ENCODE measurements at regions not wholly inside any gene's neighbourhood (a gene's known extent, or its start where the extent isn't known, plus 50 kb on each side); places are given as distances from the start of the nearest gene placed in this dataset.
"Not testable (repeated sequence)": the region's sequence is repeated elsewhere in the genome, so short reads cannot be mapped to it uniquely, and the experiment has no call there.

DNA sequence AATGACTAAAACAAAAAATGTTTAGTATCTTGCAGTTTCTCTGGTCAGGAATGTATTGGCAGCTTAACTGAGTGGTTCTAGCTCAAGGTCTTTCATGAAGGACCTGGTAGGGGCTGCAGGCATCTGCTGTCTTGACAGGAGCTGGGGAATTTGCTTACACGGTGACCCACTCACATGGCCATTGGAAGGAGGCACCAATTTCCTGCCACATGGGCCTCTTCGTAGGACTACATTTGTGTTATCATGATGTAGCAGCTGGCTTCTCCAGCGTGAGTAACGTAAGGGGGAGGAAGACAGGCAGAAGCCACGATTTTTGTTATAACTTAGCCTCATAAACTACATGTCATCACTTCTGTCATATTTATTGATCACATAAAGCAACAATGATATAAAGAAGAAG is 376.3 kb downstream of the AMY1C start:
- no peaks in the 10 kb centered on the region for H3K36me3 ChIP-seq
- TF ChIP-seq, protein P1, sequence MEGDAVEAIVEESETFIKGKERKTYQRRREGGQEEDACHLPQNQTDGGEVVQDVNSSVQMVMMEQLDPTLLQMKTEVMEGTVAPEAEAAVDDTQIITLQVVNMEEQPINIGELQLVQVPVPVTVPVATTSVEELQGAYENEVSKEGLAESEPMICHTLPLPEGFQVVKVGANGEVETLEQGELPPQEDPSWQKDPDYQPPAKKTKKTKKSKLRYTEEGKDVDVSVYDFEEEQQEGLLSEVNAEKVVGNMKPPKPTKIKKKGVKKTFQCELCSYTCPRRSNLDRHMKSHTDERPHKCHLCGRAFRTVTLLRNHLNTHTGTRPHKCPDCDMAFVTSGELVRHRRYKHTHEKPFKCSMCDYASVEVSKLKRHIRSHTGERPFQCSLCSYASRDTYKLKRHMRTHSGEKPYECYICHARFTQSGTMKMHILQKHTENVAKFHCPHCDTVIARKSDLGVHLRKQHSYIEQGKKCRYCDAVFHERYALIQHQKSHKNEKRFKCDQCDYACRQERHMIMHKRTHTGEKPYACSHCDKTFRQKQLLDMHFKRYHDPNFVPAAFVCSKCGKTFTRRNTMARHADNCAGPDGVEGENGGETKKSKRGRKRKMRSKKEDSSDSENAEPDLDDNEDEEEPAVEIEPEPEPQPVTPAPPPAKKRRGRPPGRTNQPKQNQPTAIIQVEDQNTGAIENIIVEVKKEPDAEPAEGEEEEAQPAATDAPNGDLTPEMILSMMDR (IDR thresholded peaks at IDR 0.05), result no peak

DNA sequence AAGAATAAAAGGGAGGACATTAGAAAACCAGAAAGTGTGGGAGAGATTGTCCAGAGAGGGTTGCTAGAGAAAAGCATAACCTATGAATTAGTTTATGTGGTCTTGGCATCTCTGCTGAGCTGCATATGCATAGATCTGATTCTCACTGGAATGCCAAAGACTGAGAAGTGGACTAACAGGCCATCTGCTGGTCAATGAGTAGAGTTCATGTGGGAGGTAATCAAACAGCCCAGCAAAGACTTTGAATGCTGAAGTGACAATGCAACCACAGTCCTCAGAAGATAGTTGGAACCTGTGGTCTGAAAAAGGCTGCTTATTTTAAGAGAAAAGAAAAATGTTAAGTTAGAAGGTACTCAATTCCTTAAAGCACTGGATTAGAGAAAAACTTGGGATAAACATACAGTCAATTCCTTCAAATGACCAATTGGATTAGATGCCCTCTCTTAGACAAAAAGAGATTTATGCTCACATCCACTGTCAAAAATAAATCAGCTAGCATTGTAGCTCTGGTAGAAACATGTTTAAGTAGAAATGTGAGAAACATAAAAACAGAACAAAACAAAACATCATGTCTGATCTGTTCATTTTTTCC is 382.8 kb downstream of the AMY1C start:
- no peak for DNase-seq (ENCODE audit: low spot score)
- no peak for ATAC-seq (ENCODE audit: insufficient number of reproducible peaks, low FRiP score, low read depth)
- H3K27me3 ChIP-seq (replicated peaks; ENCODE audit: insufficient read depth), result no peaks in the 10 kb centered on the region
- H3K4me3 ChIP-seq, result no peak overlapping the region
- TF ChIP-seq, protein P1 (IDR thresholded peaks at IDR 0.05), result no peak
- H3K4me1 ChIP-seq (ENCODE audit: control insufficient read depth in 1 of 2, low read depth in 2 of 2), result no peaks in the 10 kb centered on the region
- no peak overlapping the region for H3K27ac ChIP-seq
- H3K36me3 ChIP-seq, result no peaks in the 10 kb centered on the region
- no peaks in the 10 kb centered on the region for H3K9me3 ChIP-seq

More for the DNA sequence above, 376.3 kb downstream of the AMY1C start:
- no peak overlapping the region for H3K27ac ChIP-seq
- H3K4me3 ChIP-seq, result no peak overlapping the region
- H3K4me1 ChIP-seq (ENCODE audit: control insufficient read depth in 1 of 2, low read depth in 2 of 2), result no peaks in the 10 kb centered on the region
- ATAC-seq (ENCODE audit: insufficient number of reproducible peaks, low FRiP score, low read depth), result no peak
- no peak for DNase-seq (ENCODE audit: low spot score)
- no peaks in the 10 kb centered on the region for H3K27me3 ChIP-seq (replicated peaks; ENCODE audit: insufficient read depth)
- H3K9me3 ChIP-seq, result no peaks in the 10 kb centered on the region

DNA sequence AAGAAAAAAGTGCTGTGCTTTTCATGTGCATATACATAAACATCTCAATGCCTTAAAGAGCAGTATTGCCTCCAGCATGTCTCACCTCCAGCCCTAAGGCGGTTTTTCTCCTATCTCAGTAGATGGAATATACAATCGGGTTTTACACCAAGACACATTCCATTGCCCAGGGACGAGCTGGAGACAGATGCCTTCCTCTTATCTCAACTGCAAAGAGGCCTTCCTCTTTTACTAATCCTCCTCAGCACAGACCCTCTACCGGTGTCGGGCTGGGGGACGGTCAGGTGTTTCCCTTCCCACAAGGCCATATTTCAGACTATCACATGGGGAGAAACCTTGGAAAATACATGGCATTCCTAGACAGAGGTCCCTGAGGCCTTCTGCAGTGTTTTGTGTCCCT is 385.3 kb downstream of the AMY1C start:
- H3K9me3 ChIP-seq; H3K4me3 ChIP-seq; DNase-seq (ENCODE audit: low spot score); H3K27ac ChIP-seq; H3K4me1 ChIP-seq (ENCODE audit: control insufficient read depth in 1 of 2, low read depth in 2 of 2); H3K36me3 ChIP-seq; H3K27me3 ChIP-seq (replicated peaks; ENCODE audit: insufficient read depth); ATAC-seq (ENCODE audit: insufficient number of reproducible peaks, low FRiP score, low read depth): not testable (repeated sequence)

DNA sequence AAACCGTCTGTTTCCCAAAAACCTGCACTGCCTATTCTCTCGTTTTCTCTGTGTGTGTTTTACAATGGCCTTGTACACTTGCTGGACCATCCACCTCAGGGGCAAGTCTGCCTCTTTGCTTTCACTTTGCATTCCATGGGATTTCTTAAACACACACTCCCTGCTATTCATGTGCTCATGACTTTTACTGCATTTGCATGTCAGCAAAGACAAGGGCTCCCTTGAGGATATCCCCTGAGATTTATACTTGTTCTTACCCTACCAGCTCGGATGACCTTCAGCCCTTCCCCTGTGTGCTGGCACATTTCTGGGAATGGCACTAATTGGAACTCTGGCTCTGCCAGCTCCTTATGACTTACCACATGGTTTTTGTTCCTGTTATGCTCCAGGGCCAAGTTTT is 386.9 kb downstream of the AMY1C start:
- Histone ChIP-seq H3K36me3 (no peaks in the 10 kb centered on the region), H3K4me3 (no peak overlapping the region), H3K27ac (no peak overlapping the region), H3K27me3 (replicated peaks; ENCODE audit: insufficient read depth) (no peaks in the 10 kb centered on the region), H3K9me3 (no peaks in the 10 kb centered on the region), H3K4me1 (ENCODE audit: control insufficient read depth in 1 of 2, low read depth in 2 of 2) (no peaks in the 10 kb centered on the region)
- ATAC-seq (ENCODE audit: insufficient number of reproducible peaks, low FRiP score, low read depth) (no peak), DNase-seq (ENCODE audit: low spot score) (no peak)
- TF ChIP-seq, protein P1 (IDR thresholded peaks at IDR 0.05), result no peak

DNA sequence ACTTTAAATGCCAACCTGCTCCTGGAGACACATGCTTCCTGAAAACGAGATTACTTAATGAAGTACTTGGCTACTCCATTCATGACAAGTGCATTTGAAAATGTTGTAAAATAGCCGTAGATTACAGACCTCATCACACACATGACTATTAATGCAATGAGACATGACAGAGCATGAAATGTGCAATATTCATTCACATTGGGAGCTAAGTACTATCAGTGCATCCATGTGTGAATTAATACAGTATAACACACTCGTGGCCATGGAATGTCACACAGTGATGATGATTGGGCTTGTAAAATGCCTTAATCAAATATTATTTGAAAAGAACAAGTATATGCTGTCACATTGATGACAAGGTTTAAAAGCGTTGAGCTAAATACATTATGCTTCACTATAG is 407.0 kb downstream of the AMY1C start:
- Histone ChIP-seq H3K36me3 (no peaks in the 10 kb centered on the region), H3K27me3 (replicated peaks; ENCODE audit: insufficient read depth) (no peaks in the 10 kb centered on the region), H3K27ac (no peak overlapping the region), H3K4me1 (ENCODE audit: control insufficient read depth in 1 of 2, low read depth in 2 of 2) (no peaks in the 10 kb centered on the region), H3K4me3 (no peak overlapping the region), H3K9me3 (no peaks in the 10 kb centered on the region)
- no peak for DNase-seq (ENCODE audit: low spot score)
- ATAC-seq (ENCODE audit: insufficient number of reproducible peaks, low FRiP score, low read depth), result no peak
- TF ChIP-seq, protein P1 (IDR thresholded peaks at IDR 0.05), result no peak

DNA sequence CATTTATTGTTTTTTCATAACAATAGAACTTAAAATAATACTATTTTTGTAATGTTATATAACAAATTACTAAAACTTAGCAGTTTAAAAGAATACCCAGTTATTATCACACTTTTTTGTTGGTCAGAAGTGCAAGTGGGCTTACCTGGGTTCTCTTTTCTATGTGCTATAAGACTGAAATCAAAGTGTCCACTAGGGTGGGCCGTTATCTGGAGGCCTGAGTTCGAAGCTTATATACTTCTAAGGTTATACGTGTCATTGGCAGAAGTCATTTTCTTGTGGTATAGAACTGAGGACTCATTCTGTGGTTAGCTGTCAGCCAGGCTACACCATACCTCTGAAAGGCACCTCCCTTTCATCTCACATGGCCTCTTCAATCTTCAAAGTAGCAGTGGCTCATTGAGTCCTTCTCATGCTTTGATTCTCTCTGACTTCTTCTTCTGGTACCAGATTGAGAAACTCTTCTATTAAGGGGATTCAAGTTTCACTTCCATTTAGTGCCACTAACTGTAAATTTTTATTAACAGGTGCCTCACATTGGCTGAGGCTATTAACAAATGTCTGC is 414.3 kb downstream of the AMY1C start:
- ATAC-seq (ENCODE audit: insufficient number of reproducible peaks, low FRiP score, low read depth), result no peak
- no peaks in the 10 kb centered on the region for H3K36me3 ChIP-seq

More for the DNA sequence above, 414.3 kb downstream of the AMY1C start:
- H3K27me3 ChIP-seq (replicated peaks; ENCODE audit: insufficient read depth), result no peaks in the 10 kb centered on the region
- H3K27ac ChIP-seq, result no peak overlapping the region
- no peaks in the 10 kb centered on the region for H3K4me1 ChIP-seq (ENCODE audit: control insufficient read depth in 1 of 2, low read depth in 2 of 2)
- H3K9me3 ChIP-seq, result no peaks in the 10 kb centered on the region
- TF ChIP-seq, protein P1 (IDR thresholded peaks at IDR 0.05), result no peak
- H3K4me3 ChIP-seq, result no peak overlapping the region
- no peak for DNase-seq (ENCODE audit: low spot score)

Measured in thoracic aorta (tissue), 2 donors.